ENCODE measurements at regions not wholly inside any gene's neighbourhood (a gene's known extent, or its start where the extent isn't known, plus 50 kb on each side); places are given as distances from the start of the nearest gene placed in this dataset.
"Not testable (repeated sequence)": the region's sequence is repeated elsewhere in the genome, so short reads cannot be mapped to it uniquely, and the experiment has no call there.

- H3K27ac ChIP-seq (ENCODE audit: low read length) = no peak overlapping the region
- no peak for ATAC-seq
- no peak for DNase-seq
- no peaks in the 10 kb centered on the region for H3K4me1 ChIP-seq (ENCODE audit: control insufficient read depth, insufficient read depth, low read length)
- H3K27me3 ChIP-seq (ENCODE audit: control insufficient read depth, insufficient read depth) = no peaks in the 10 kb centered on the region
- intact Hi-C loops (cut with DNase I) = no loop called here
- H3K9me3 ChIP-seq (ENCODE audit: control insufficient read depth, low read length) = no peaks in the 10 kb centered on the region
- no peak overlapping the region for H3K4me3 ChIP-seq (ENCODE audit: low read length)
- WGBS = 95% methylated on average over 5 of the region's 5 CpGs
Measured at GRCh38 chr7:32643194-32643593, 147.9 kb downstream of the AVL9 start.

GRCh38 chr7:32639122-32639521, 143.8 kb downstream of the AVL9 start:
- H3K9me3 ChIP-seq (ENCODE audit: control insufficient read depth, low read length) = no peaks in the 10 kb centered on the region
- intact Hi-C loops (cut with DNase I) = no loop called here
- H3K4me1 ChIP-seq (ENCODE audit: control insufficient read depth, insufficient read depth, low read length) = no peaks in the 10 kb centered on the region
- DNase-seq = no peak
- WGBS = 94% methylated on average over 3 of the region's 3 CpGs
- H3K4me3 ChIP-seq (ENCODE audit: low read length) = no peak overlapping the region
- H3K27me3 ChIP-seq (ENCODE audit: control insufficient read depth, insufficient read depth) = no peaks in the 10 kb centered on the region
- no peak overlapping the region for H3K27ac ChIP-seq (ENCODE audit: low read length)
- no peak for ATAC-seq

- H3K27ac ChIP-seq (ENCODE audit: low read length); ATAC-seq; H3K27me3 ChIP-seq (ENCODE audit: control insufficient read depth, insufficient read depth); H3K9me3 ChIP-seq (ENCODE audit: control insufficient read depth, low read length); H3K4me1 ChIP-seq (ENCODE audit: control insufficient read depth, insufficient read depth, low read length); H3K4me3 ChIP-seq (ENCODE audit: low read length); DNase-seq; intact Hi-C loops (cut with DNase I): not testable (repeated sequence)
- WGBS = 70% methylated on average over 1 of the region's 1 CpG
Measured at GRCh38 chr7:32638479-32639121, 143.3 kb downstream of the AVL9 start.

Small RNA genes in the stretch of these regions (microRNA-seq; reads per million reads assigned to microRNA genes)
- gene MIR550A2 (0 reads per million in 2 donors), gene MIR550B2 (0 reads per million in 2 donors)

Measured in right cardiac atrium (tissue), 5 donors.